HG03045 (cell line): ENCODE measurements at regions not wholly inside any gene's neighbourhood (a gene's known extent, or its start where the extent isn't known, plus 50 kb on each side); places are given as distances from the start of the nearest gene placed in this dataset.
"Not testable (repeated sequence)": the region's sequence is repeated elsewhere in the genome, so short reads cannot be mapped to it uniquely, and the experiment has no call there.

Source experiments
- ATAC-seq: cut with Tn5 transposase; IDR thresholded peaks from one replicate; pipeline ENCODE4 v1.9.1; 2021; ENCODE audit warnings: mild to moderate bottlenecking, moderate library complexity; ENCODE audit not compliant: unreplicated experiment

- no peak for ATAC-seq
Measured at GRCh38 chr7:27032839-27033238, 63.0 kb downstream of the HOXA1 start.

GRCh38 chr7:27031289-27032172 lies 64.3 kb downstream of the HOXA1 start:
- ATAC-seq = no peak

DNA sequence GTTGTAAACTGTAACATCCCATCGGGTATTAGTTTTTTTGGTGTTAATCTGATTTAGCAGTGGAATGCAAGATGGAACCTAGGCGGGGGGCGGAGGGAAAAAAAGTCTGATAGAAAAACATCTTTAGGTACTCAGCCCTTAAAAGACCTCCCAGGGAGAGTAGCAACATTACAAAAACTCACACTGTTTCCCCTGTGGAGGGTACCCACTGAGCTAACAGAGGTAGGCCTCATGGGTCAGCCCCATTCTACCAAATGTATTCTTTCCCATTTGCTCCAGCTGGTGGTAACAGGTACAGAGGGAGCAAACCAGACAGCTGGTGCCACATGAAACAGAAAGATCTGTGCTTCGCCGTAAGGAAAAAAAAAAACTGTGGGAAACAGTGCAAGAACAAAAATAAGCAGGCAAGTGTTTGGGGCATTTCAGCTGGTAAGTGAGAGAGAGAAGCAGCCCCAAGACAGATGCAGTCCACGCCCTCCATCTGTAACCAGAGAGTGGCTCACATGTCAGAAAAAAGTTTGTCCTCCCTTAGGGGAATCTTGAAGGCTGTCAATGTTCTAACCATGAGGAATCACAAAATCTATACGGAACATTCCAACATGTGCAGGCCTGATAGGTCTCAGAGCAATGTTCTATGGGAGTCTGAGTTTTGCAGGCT lies 65.3 kb downstream of the HOXA1 start:
- ATAC-seq = no peak

- no peak for ATAC-seq
Measured at GRCh38 chr7:27025270-27025669, 70.5 kb downstream of the HOXA1 start.

DNA sequence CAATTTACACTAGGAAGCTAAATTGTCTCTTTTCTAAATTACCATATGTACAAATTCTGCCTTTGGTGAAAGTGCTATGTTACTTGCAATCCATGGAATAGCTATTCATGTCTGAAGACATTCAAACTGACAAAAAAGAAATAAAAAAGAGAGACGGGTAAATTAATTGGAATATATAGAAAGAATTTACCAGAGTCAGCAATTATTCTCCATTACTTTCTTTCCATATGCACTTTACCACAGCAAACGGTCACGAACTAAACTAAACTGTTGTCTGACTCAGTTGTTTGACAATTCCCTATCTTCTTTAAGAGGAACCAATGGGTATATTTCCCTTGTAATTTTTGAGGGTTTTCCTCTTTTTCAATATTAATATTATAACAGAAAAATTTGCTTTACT lies 85.7 kb downstream of the HOXA1 start:
- ATAC-seq = no peak

GRCh38 chr7:27000496-27000895 lies 95.3 kb downstream of the HOXA1 start:
- ATAC-seq = no peak

GRCh38 chr7:26998284-26998683 lies 97.5 kb downstream of the HOXA1 start:
- ATAC-seq = not testable (repeated sequence)

GRCh38 chr7:26995666-26996065 lies 100.1 kb downstream of the HOXA1 start:
- no peak for ATAC-seq

GRCh38 chr7:26993816-26994810 lies 101.7 kb downstream of the HOXA1 start:
- no peak for ATAC-seq

- ATAC-seq = no peak
Measured at GRCh38 chr7:26992670-26993069, 103.1 kb downstream of the HOXA1 start.

DNA sequence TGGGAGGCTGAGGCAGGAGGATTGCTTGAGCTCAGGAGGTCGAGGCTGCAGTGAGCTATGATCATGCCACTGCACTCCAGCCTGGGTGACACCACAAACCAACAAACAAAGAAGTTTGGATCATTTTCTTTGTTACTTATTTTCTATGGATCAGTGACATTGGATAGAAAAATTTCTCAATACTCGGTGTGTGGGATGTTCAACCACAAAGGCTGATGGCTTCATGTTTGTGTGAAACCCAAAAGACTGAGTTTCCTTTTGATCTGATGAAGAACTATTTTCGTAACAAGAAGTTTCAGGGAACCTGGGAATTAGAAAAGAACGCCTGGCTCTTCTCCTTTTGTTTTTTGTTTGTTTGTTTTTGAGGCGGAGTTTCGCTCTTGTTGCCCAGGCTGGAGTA lies 104.0 kb downstream of the HOXA1 start:
- no peak for ATAC-seq

- no peak for ATAC-seq
Measured at GRCh38 chr7:26989897-26990670, 105.7 kb downstream of the HOXA1 start.

DNA sequence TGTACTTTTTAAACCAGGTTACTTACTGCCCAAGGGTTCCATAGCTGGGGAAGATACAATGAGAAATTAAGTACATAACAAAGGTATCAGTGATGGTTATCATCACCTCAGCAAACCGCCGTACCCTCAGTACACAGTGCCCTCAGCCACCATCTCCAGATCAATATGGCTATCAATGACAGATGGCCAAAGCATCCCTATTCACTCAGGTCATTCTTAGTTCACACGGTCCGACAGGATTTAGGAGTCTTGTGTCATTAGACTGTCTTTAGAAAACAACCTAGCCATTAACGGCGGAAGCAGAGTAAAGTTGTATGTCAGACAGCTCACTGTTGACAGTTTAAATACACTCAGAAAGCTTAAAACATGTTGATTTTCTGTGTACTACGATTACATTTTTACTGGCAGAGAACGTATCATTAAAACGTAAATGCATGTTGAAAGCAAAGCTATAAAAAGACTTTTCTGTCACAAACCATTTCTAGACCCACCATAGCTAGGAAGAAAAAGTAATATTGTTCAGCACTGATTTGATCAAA lies 106.9 kb downstream of the HOXA1 start:
- ATAC-seq = no peak

GRCh38 chr7:26987338-26987737 lies 108.5 kb downstream of the HOXA1 start:
- no peak for ATAC-seq

DNA sequence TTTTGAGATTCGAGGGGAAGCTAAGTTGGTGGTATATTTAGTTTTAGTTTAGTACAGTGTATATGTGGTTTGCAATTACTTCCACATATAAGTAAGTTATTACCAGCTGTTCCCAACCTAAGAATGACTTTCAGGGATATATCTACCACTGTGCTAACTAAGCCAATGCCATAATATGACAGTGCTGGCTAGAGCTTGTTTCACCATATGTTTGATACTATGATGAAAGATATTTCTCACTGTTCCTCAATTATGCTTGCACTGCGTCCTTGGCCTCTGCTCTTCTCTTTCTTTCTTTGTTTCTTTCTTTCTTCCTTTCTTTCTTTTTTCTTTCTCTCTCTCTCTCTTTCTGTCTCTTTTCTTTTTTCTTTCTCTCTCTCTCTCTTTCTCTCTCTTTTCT lies 113.8 kb upstream of the SKAP2 start:
- no peak for ATAC-seq

DNA sequence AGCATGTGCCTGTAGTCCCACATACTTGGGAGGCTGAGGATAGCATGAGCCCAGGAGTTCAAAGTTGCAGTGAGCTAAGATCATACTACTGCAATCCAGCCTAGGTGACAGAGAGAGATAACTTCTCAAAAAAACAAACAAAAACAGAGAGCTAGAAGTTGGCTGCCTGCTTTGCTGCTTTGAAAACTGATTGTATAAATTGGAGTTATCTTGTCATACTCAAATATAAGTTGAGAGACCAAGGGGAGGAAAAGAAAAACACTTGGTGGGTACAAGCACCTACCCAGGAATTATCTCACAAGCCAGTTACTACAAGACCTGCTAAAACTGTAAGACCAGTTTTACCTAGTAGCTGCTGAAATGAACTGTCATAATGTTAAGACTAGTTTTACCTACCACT lies 112.5 kb upstream of the SKAP2 start:
- ATAC-seq = no peak

DNA sequence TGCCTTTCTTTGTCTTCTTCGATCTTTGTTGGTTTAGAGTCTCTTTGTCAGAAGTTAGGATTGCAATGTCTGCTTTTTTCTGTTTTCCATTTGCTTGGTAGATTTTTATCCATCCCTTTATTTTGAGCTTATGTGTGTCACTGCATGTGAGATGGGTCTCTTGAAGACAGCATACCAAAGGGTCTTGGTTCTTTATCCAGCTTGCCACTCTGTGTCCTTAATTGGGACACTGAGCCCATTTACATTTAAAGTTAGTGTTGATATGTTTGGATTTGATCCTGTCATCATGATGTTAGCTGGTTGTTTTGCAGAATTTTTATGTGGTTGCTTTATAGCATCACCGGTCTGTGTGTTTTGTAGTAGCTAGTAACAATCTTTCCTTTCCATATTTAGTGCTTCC lies 107.5 kb upstream of the SKAP2 start:
- not testable (repeated sequence) for ATAC-seq

DNA sequence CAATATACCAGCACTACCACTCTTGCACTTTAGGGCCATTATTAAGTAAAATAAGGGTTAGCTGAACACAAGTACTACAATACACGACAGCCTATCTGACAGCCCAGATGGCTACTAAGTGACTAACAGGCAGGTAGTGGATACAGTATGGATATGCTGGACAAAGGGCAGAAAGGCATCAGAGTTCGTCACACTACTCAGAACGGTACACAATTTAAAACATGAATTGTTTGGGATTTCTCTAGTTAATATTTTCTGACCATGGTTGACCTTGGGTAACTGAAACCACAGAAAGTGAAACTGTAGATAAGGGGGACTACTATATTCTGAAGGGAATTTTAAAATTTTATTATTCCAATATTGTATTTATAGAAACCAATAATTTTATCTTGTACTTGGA lies 101.3 kb upstream of the SKAP2 start:
- ATAC-seq = no peak

DNA sequence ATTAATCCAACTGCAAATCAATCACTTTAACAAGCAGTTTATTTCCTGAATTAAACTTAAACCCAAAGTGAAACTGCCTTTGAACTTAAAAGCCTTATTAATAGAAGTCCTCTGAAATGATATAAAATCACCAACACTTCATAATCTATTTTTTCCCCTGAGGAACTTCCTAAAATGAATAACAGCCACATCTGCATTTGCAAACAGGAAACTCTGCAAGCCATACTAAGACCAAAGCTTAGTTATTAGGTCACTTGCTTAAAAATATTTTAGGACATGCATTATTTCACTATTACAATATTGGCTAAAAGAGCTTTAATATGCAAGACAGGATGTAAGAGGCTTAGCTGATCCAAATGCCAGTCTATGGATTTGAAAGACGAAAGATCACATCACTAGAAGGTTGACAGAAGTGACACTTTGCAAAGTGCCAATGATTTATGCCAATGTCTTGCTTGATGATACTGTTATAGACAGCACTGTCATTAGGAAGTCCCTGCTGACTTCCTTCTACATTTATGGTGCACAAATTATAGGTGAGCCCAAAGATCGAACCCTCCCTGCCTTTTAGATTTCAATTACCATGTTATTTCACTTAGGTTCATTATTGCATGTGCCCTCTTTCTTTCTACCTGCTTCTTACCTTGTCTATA lies 99.9 kb upstream of the SKAP2 start:
- no peak for ATAC-seq

DNA sequence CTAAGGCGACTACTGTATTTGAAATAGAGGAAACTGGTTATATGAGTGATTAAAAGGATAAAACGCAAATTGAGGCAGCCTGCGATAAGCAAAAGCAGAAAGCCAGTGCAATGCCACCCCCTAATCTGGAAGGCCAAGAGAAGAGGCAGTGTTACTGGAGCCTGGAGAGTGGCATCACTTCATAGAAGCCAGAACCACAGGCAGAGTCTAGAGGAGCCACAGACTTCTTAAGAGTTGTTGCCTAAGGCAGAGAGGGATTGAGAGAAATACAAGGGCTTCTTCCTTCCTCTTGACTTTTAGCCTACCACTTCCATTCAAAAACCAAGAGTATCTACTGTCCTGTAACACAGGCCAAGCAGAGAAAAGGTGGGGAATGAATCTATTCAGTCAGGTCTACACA lies 94.9 kb upstream of the SKAP2 start:
- no peak for ATAC-seq
